SK-N-SH (cell line): ENCODE measurements at regions not wholly inside any gene's neighbourhood (a gene's known extent, or its start where the extent isn't known, plus 50 kb on each side); places are given as distances from the start of the nearest gene placed in this dataset.

Experiments
- CTCF ChIA-PET: fragments of 300-600, 350-600 bp; formaldehyde crosslinking; extraction: SDS; loops from one replicate; lab custom pipeline; 2021; lab: Yijun Ruan, JAX
- POLR2A ChIA-PET: fragments of 350-600 bp; sonication (Branson Sonifier 250); formaldehyde crosslinking; extraction: SDS; loops from one replicate; lab custom pipeline; 2020; ENCODE audit warnings: antibody characterized with exemption, inconsistent platforms; lab: Yijun Ruan, JAX
- DNase-seq: peaks from one replicate; pipeline ENCODE4 v3.0.0; 2012
- H2AFZ ChIP-seq: fragments of 200-600 bp; sonication (generic); 2 replicates; pipeline ENCODE4 v1.8.1; 2016; ENCODE audit warnings: antibody characterized with exemption, mild to moderate bottlenecking, low read depth
- H3F3A ChIP-seq: fragments of 200-600 bp; sonication (generic); replicated peaks from 2 replicates; pipeline ENCODE3; 2016; ENCODE audit warnings: antibody characterized with exemption, mild to moderate bottlenecking; ENCODE audit not compliant: insufficient read depth
- H3K27ac ChIP-seq, 2 experiments: fragments of 200-500 bp in 1 of 2; fragments of 200-600 bp in 1 of 2; sonication (Bioruptor generic) in 1 of 2; sonication (generic), shearing (Covaris generic) in 1 of 2; 2 replicates each; pipeline versions ENCODE4 v1.5.1 to v1.6.1; 2014 to 2016; ENCODE audit warnings: low read depth in 2 of 2, inconsistent platforms in 1 of 2, low read length in 1 of 2, mild to moderate bottlenecking in 1 of 2, mixed read lengths in 1 of 2
- H3K27me3 ChIP-seq: fragments of 200-600 bp; sonication (generic), shearing (Covaris generic); 2 replicates; pipeline ENCODE4 v1.6.1; 2016; ENCODE audit warnings: mixed run types; ENCODE audit not compliant: insufficient read depth
- H3K36me3 ChIP-seq, 2 experiments: fragments of 200-500 bp in 1 of 2; fragments of 200-600 bp in 1 of 2; sonication (Bioruptor generic) in 1 of 2; sonication (generic) in 1 of 2; replicated peaks in 1 of 2; 2 replicates each; pipeline versions ENCODE3 to v1.5.1; 2014 to 2016; ENCODE audit warnings: low read length in 1 of 2, mild to moderate bottlenecking in 1 of 2; ENCODE audit not compliant: insufficient read depth in 2 of 2, control insufficient read depth in 1 of 2
- H3K4me1 ChIP-seq, 2 experiments: fragments of 200-500 bp in 1 of 2; fragments of 200-600 bp in 1 of 2; sonication (Bioruptor generic) in 1 of 2; sonication (generic), shearing (Covaris generic) in 1 of 2; 2 replicates each; pipeline versions ENCODE4 v1.5.1 to v1.6.1; 2014 to 2016; ENCODE audit warnings: low read depth in 1 of 2, low read length in 1 of 2, mixed run types in 1 of 2; ENCODE audit not compliant: insufficient read depth in 2 of 2, control insufficient read depth in 1 of 2
- H3K4me2 ChIP-seq: fragments of 200-600 bp; sonication (generic), shearing (Covaris generic); 2 replicates; pipeline ENCODE4 v1.6.1; 2017; ENCODE audit warnings: mixed run types
- H3K4me3 ChIP-seq, 2 experiments: fragments of 200-500 bp in 1 of 2; fragments of 200-600 bp in 1 of 2; sonication (Bioruptor generic) in 1 of 2; sonication (generic), shearing (Covaris generic) in 1 of 2; 2 replicates each; pipeline versions ENCODE4 v1.5.1 to v1.8.1; 2014 to 2016; ENCODE audit warnings: low read depth in 2 of 2, inconsistent platforms in 1 of 2, low read length in 1 of 2, mild to moderate bottlenecking in 1 of 2, mixed read lengths in 1 of 2, moderate library complexity in 1 of 2
- H3K79me2 ChIP-seq: fragments of 200-600 bp; sonication (generic); 2 replicates; pipeline ENCODE4 v1.8.1; 2017; ENCODE audit warnings: mild to moderate bottlenecking; ENCODE audit not compliant: insufficient read depth
- H3K9ac ChIP-seq: fragments of 200-600 bp; sonication (generic); 2 replicates; pipeline ENCODE4 v1.6.1; 2017; ENCODE audit warnings: mixed run types
- H3K9me2 ChIP-seq: fragments of 200-600 bp; sonication (generic); 2 replicates; pipeline ENCODE4 v1.6.1; 2017; ENCODE audit warnings: mixed run types
- H3K9me3 ChIP-seq: fragments of 200-600 bp; sonication (generic); 2 replicates; pipeline ENCODE4 v1.6.1; 2017; ENCODE audit warnings: mixed run types, mild to moderate bottlenecking, moderate library complexity
- H4K20me1 ChIP-seq: fragments of 200-600 bp; sonication (generic); 2 replicates; pipeline ENCODE4 v1.6.1; 2017; ENCODE audit warnings: mild to moderate bottlenecking, mixed run types; ENCODE audit not compliant: insufficient read depth
- CHD2 ChIP-seq: fragments of 150-350 bp; IDR thresholded peaks from 2 replicates; pipeline ENCODE4 v1.6.1; 2018; ENCODE audit warnings: low read length; ENCODE audit not compliant: partially characterized antibody
- CTCF ChIP-seq: fragments of 200-600 bp; sonication (generic); IDR thresholded peaks from 2 replicates; pipeline ENCODE4 v1.6.1; 2017; ENCODE audit warnings: antibody characterized with exemption, mild to moderate bottlenecking, moderate library complexity
- ELF1 ChIP-seq: IDR thresholded peaks from 2 replicates; pipeline ENCODE4 v1.4.0; 2012
- FOXJ3 ChIP-seq: sonication (generic); formaldehyde crosslinking; IDR thresholded peaks from 2 replicates; pipeline ENCODE4 v1.5.1; 2020; ENCODE audit warnings: mild to moderate bottlenecking, missing genetic modification reagents
- IRF3 ChIP-seq: fragments of 150-350 bp; IDR thresholded peaks from 2 replicates; pipeline ENCODE4 v1.6.1; 2016; ENCODE audit warnings: mild to moderate bottlenecking, low read depth, low read length
- JUND ChIP-seq: IDR thresholded peaks from 2 replicates; pipeline ENCODE4 v1.4.0; 2012
- NFIC ChIP-seq: IDR thresholded peaks from 2 replicates; pipeline ENCODE4 v1.4.0; 2012; ENCODE audit warnings: borderline replicate concordance
- RAD21 ChIP-seq: IDR thresholded peaks from 2 replicates; pipeline ENCODE4 v1.6.1; 2012; ENCODE audit warnings: mild to moderate bottlenecking, low read length
- REST ChIP-seq: IDR thresholded peaks from 2 replicates; pipeline ENCODE4 v1.6.1; 2012; ENCODE audit warnings: mild to moderate bottlenecking, low read depth, low read length, moderate library complexity
- RFX5 ChIP-seq: IDR thresholded peaks from 2 replicates; pipeline ENCODE4 v1.6.1; 2012; ENCODE audit warnings: mild to moderate bottlenecking, improper control_type of control experiment, low read length
- SIN3A ChIP-seq: IDR thresholded peaks from 2 replicates; pipeline ENCODE4 v1.6.1; 2012; ENCODE audit warnings: low read depth, mild to moderate bottlenecking, low read length, moderate library complexity, borderline replicate concordance
- SMC3 ChIP-seq: IDR thresholded peaks from 2 replicates; pipeline ENCODE4 v1.6.1; 2012; ENCODE audit warnings: low read depth, low read length, improper control_type of control experiment
- TEAD4 ChIP-seq: IDR thresholded peaks from 2 replicates; pipeline ENCODE4 v1.4.0; 2012; ENCODE audit warnings: mild to moderate bottlenecking, borderline replicate concordance; ENCODE audit not compliant: insufficient read depth
- WGBS: methylation state at CpG from one replicate; pipeline ENCODE4 v1.1.6; 2017; ENCODE audit warnings: low lambda C conversion rate; 5-methylcytosine and 5-hydroxymethylcytosine counted together

- TF ChIP-seq ELF1 (no peak), CHD2 (no peak), SIN3A (no peak)
- TF ChIP-seq, all 33 proteins: peak for 0
Measured at GRCh38 chr9:87010626-87011025, 63.3 kb upstream of the GAS1 start (continued).

- Histone ChIP-seq H2AFZ (no peak overlapping the region), H3K9me3 (no peaks in the 10 kb centered on the region), H3K79me2 (no peaks in the 10 kb centered on the region), H3K36me3 (no peaks in the 10 kb centered on the region)
- no peak for TF ChIP-seq SMC3
- TF ChIP-seq, all 33 proteins: peak for 0
- Histone ChIP-seq H3K4me3 (no peak overlapping the region), H3K27me3 (no peaks in the 10 kb centered on the region), H3F3A (no peaks in the 10 kb centered on the region), H3K27ac (no peak overlapping the region), H3K4me2 (no peak overlapping the region), H3K4me1 (peaks cover 0 to 15% of the 10 kb centered on the region in 2 experiments; a peak in 2 of 4 replicates), H4K20me1 (no peaks in the 10 kb centered on the region), H3K9me2 (no peaks in the 10 kb centered on the region; the same call in 1 of the 2 replicates), H3K9ac (no peak overlapping the region)
- ChIA-PET CTCF (no interaction called here), POLR2A (no interaction called here)
- DNase-seq = no peak
- WGBS = 79% methylated on average over 16 of the region's 22 CpGs
Measured at GRCh38 chr9:87011551-87011950, 64.2 kb upstream of the GAS1 start.

GRCh38 chr9:87013490-87013889 lies 66.2 kb upstream of the GAS1 start:
- WGBS = no CpG with 5 or more reads among the region's 3 CpGs
- Histone ChIP-seq H2AFZ (no peak overlapping the region), H3K27ac (no peak overlapping the region), H3K9me3 (no peaks in the 10 kb centered on the region), H4K20me1 (no peaks in the 10 kb centered on the region), H3K27me3 (no peaks in the 10 kb centered on the region), H3K4me3 (no peak overlapping the region), H3K9me2 (no peaks in the 10 kb centered on the region; the same call in 1 of the 2 replicates), H3K9ac (no peak overlapping the region), H3K36me3 (no peaks in the 10 kb centered on the region), H3F3A (no peaks in the 10 kb centered on the region), H3K79me2 (no peaks in the 10 kb centered on the region), H3K4me2 (no peak overlapping the region), H3K4me1 (peaks cover 0 to 2% of the 10 kb centered on the region in 2 experiments; a peak in 2 of 4 replicates)
- no peak for DNase-seq
- ChIA-PET POLR2A (no interaction called here), CTCF (no interaction called here)
- TF ChIP-seq CHD2 (no peak), CTCF (no peak), RFX5 (no peak), TEAD4 (no peak), FOXJ3 (no peak), RAD21 (no peak), NFIC (no peak), IRF3 (no peak), JUND (no peak), REST (no peak)
